ENCODE measurements at regions not wholly inside any gene's neighbourhood (a gene's known extent, or its start where the extent isn't known, plus 50 kb on each side); places are given as distances from the start of the nearest gene placed in this dataset.

DNA sequence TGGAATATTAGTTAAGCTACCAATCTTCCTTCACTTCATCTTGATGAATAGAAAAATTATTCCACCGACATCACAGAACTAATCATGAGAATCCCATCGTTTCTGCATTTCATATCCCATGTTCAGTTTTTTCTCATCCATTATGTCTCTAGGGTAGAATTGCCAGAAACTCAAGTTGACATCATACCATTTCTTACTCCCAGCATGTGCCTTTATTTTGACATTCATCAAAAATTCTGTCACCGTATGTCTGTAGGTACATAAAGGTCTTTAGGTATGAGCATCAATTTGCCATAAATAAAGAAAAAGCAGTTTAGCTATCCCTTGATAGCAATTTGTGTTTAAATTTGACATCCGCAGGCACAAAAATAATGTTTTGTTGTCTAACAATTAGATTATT, 175.5 kb upstream of the ROBO2 start:
- Histone ChIP-seq H3K27me3 (no peaks in the 10 kb centered on the region), H3K27ac (no peak overlapping the region), H3K4me1 (no peaks in the 10 kb centered on the region), H3K9me3 (no peaks in the 10 kb centered on the region), H3K36me3 (no peaks in the 10 kb centered on the region), H3K4me3 (no peak overlapping the region)
- intact Hi-C loops (cut with DNase I; ENCODE audit: low total_unique reads): no loop called here
- DNase-seq (ENCODE audit: low spot score in 2 of 2): no peak
- TF ChIP-seq POLR2AphosphoS5 (IDR thresholded peaks at IDR 0.05) (no peak), POLR2A (IDR thresholded peaks at IDR 0.05) (no peak)
- TF ChIP-seq, protein P1, sequence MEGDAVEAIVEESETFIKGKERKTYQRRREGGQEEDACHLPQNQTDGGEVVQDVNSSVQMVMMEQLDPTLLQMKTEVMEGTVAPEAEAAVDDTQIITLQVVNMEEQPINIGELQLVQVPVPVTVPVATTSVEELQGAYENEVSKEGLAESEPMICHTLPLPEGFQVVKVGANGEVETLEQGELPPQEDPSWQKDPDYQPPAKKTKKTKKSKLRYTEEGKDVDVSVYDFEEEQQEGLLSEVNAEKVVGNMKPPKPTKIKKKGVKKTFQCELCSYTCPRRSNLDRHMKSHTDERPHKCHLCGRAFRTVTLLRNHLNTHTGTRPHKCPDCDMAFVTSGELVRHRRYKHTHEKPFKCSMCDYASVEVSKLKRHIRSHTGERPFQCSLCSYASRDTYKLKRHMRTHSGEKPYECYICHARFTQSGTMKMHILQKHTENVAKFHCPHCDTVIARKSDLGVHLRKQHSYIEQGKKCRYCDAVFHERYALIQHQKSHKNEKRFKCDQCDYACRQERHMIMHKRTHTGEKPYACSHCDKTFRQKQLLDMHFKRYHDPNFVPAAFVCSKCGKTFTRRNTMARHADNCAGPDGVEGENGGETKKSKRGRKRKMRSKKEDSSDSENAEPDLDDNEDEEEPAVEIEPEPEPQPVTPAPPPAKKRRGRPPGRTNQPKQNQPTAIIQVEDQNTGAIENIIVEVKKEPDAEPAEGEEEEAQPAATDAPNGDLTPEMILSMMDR (IDR thresholded peaks at IDR 0.05): no peak

DNA sequence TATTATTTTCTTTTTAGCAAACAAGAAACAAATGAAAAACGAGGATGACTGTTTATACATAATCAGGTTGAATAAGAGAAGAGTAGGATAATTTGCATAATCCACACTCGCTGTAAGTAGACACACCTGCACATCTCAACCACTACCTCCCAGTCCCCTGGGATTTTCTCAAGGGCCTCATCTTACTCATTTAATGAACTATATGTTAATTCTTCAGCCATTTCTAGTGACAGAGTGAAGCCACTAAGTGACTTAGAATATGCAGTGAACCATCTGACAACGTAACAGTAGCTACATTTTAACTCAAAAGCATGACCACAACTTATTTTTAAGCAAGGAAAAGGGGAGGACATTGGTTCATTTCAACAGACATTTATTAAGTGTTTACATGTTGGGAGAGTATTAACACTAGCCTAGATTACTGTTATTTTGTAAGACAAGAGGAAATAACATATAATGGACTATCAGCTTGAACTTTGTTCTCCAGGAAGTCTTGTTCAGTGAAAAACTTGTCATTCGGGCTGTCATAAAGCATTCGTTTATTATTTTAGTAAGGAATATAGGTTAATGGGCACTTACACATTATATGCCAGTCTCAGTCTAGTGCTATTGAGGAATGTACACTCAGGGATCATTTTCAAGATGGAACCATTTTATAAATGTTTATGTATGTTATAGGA, 173.0 kb upstream of the ROBO2 start:
- DNase-seq (ENCODE audit: low spot score in 2 of 2): no peak
- intact Hi-C loops (cut with DNase I; ENCODE audit: low total_unique reads): no loop called here
- no peak overlapping the region for H3K4me3 ChIP-seq
- no peaks in the 10 kb centered on the region for H3K9me3 ChIP-seq
- no peaks in the 10 kb centered on the region for H3K27me3 ChIP-seq
- no peaks in the 10 kb centered on the region for H3K36me3 ChIP-seq
- no peak overlapping the region for H3K27ac ChIP-seq
- no peaks in the 10 kb centered on the region for H3K4me1 ChIP-seq
- TF ChIP-seq, protein P1 (IDR thresholded peaks at IDR 0.05): no peak
- TF ChIP-seq POLR2A (IDR thresholded peaks at IDR 0.05) (no peak), POLR2AphosphoS5 (IDR thresholded peaks at IDR 0.05) (no peak)

DNA sequence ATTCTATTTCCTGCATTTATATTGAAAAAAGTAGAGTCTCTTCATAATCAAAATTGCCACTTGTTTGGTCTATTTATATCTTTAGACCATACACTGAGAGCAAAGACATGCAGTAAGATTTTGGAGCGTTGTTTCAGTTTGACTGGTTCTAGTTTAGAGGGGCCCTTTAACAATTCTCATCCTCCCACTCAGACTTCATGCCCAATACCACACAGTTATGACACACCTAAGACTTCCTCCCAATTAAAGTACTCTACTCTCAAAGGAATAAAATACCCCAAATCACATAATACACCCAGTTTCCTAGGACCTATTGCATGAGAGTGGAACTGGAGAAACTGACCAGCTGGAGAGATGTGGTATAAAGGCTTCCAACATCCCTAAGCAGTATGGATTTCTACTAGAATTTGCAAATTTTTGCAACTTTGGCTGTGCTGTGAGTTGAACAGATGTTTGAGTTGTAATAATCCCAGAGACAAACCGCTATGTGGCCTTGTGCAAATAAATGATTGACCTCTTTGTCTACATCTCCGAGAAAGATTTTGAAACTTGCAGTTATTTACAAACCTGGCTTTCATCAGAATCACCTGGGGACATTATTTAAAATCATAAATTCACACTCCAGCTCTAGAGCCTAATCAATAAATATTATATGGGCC, 170.0 kb upstream of the ROBO2 start:
- H3K36me3 ChIP-seq: no peaks in the 10 kb centered on the region
- intact Hi-C loops (cut with DNase I; ENCODE audit: low total_unique reads): no loop called here
- DNase-seq (ENCODE audit: low spot score in 2 of 2): no peak
- TF ChIP-seq POLR2AphosphoS5 (IDR thresholded peaks at IDR 0.05) (no peak), POLR2A (IDR thresholded peaks at IDR 0.05) (no peak)
- TF ChIP-seq, protein P1 (IDR thresholded peaks at IDR 0.05): no peak
- H3K4me1 ChIP-seq: no peaks in the 10 kb centered on the region
- no peak overlapping the region for H3K4me3 ChIP-seq
- no peaks in the 10 kb centered on the region for H3K9me3 ChIP-seq
- H3K27me3 ChIP-seq: no peaks in the 10 kb centered on the region
- H3K27ac ChIP-seq: no peak overlapping the region

DNA sequence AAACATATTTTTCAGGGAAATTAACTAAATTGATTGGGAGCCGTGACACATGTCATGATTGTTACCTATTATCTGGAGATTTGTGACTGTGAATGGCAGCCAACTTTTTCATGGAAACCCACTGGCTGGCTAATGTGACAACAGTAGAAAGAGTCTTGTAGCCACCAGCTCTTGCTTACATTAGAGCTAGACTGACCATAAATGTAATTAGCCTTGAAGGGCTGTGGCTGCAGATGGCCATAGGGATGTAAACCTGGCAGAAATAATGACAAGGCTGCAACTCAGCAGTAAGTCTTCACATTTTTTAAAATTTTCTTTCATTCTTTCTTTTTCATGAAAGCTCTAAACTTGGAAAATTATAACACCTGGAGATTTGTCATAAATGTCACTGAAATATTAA, 168.2 kb upstream of the ROBO2 start:
- intact Hi-C loops (cut with DNase I; ENCODE audit: low total_unique reads): no loop called here
- Histone ChIP-seq H3K4me3 (no peak overlapping the region), H3K4me1 (no peaks in the 10 kb centered on the region), H3K9me3 (no peaks in the 10 kb centered on the region), H3K36me3 (no peaks in the 10 kb centered on the region), H3K27ac (no peak overlapping the region), H3K27me3 (no peaks in the 10 kb centered on the region)
- DNase-seq (ENCODE audit: low spot score in 2 of 2): no peak
- TF ChIP-seq POLR2A (IDR thresholded peaks at IDR 0.05): no peak
- no peak for TF ChIP-seq POLR2AphosphoS5 (IDR thresholded peaks at IDR 0.05)
- TF ChIP-seq, protein P1 (IDR thresholded peaks at IDR 0.05): no peak

DNA sequence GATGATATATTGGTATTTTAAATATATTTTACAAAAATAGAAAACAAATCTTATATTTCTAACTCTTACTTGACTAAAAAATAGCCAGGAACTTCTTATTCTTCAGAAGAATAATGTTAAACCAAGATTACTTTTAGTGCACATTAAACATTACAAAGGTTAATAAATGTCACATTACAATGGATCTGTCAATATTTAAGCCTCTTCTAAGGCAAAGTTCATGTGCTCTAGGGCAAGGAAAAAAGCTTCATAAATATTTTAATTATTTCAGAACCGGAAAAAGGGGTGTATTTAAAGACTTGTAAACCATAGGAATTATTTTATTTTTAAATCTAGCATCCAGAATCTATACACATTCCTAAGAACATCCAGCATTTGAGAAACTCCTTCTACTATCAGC, 166.9 kb upstream of the ROBO2 start:
- no peaks in the 10 kb centered on the region for H3K9me3 ChIP-seq
- no peaks in the 10 kb centered on the region for H3K27me3 ChIP-seq
- H3K4me1 ChIP-seq: no peaks in the 10 kb centered on the region
- no peak for DNase-seq (ENCODE audit: low spot score in 2 of 2)
- intact Hi-C loops (cut with DNase I; ENCODE audit: low total_unique reads): no loop called here
- no peak overlapping the region for H3K4me3 ChIP-seq
- H3K27ac ChIP-seq: no peak overlapping the region
- H3K36me3 ChIP-seq: no peaks in the 10 kb centered on the region
- TF ChIP-seq, protein P1 (IDR thresholded peaks at IDR 0.05): no peak
- no peak for TF ChIP-seq POLR2AphosphoS5 (IDR thresholded peaks at IDR 0.05)
- TF ChIP-seq POLR2A (IDR thresholded peaks at IDR 0.05): no peak

Data from breast epithelium (tissue), 4 donors.